HT-29 (cell line): ENCODE measurements at regions not wholly inside any gene's neighbourhood (a gene's known extent, or its start where the extent isn't known, plus 50 kb on each side); places are given as distances from the start of the nearest gene placed in this dataset.

Experiments used
- DNase-seq: peaks from one replicate; pipeline ENCODE4 v3.0.0-alpha.2; 2015; ENCODE audit warnings: low spot score

DNA sequence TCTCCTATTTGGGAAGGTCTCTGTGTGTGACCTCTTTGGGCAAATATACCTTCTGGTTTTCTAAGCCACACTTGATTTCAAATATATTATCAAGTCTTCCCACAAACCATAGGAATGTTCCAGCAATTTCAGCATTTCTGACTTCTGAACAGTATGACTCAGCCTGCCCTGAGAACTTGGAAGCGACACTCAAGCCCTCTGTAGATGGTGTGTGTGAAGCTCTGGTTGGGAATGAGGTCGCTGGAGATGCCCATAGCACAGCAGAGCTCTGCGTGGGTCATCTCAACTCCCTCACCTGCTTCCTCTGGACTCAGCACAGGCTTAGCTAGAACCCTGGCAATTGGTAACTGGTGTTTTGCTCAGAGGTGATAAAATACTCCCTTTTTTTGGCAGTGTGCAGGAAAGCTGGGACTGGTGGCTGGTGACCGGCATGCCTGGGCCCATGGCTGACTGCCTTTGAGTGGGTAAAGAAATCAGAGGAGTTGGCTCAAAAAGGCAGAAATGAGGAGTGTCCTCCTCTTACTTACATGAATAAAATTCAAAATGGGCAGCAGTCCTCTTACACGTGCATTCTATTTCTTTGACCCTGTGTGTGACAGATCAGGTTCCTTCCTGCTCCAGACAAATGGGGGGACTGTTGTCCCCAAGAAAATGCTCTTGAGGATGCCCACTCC is 87.5 kb upstream of the NRP1 start:
- no peak for DNase-seq

DNA sequence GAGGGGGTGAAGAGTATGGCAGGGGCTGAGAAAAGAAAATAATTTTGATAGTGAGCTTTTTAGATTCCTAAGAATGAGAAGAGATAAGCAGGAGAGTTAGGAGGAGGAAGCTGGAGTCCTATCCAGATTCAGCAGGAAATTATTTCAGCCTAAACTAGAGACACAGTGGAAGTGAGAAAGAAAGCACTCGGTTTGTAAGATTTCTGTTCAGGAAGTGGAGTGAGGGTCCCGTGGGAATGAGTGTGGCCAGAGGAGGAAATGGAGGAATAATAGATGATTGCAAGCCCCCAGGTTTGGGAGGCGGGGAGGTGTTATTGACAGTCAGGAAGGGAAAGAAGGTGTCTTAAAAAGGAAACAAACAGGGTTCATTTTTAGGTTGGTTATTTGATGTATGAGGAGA is 84.8 kb upstream of the NRP1 start:
- no peak for DNase-seq

DNA sequence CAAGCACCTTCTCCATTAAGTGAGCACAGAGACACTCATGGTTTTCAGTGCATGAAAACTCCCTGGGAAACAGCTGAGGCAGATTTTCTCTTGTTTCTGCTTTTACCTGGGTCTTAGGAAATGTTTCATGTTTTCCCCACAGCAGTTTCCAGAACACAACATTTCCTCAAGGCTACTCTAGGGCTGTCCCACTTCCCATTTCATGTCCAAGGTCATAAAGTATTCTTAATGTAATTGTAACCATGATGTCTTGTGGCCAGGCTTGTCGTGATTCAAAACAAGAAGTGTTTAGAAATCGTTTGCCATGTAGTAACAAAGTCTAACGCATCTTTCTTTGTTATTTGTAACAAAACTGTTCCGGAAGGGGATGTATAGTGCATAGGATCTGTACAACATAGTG is 83.8 kb upstream of the NRP1 start:
- DNase-seq = no peak

DNA sequence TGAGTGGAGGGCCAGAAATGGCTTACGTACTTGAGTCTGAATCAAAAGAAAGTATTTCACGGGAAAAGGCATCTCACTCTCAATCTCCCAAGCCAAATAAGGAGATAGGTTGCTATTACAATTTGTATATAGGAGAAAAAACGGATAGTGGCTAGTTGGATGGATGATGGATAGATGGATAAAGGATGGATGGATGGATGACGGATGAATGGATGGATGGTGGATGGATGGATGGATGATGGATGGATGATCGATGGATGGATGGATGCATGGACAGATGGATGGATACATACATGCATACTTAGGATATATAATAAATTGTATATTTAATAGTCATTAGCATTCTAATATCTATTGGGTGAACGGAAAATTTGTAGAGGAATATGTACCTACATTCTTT is 82.2 kb upstream of the NRP1 start:
- no peak for DNase-seq

DNA sequence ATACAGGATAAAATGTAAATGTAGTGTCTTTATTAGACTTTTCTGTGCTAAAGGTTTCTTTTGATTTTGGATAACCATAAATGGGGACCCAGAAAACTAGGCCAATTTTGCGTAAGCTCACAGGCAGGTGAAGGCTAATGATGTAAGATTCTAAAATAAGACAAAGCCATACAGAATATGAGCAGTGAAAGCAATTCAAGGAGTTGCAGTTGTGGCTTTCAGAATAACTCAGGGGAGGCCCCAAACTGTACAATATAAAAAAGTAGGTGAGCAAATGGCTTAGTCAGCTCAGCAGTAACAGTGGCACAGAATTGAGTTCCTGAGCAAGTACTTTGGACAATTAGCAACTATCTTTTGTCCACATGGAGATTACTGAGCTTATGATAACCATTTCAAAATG is 81.7 kb upstream of the NRP1 start:
- DNase-seq = no peak

DNA sequence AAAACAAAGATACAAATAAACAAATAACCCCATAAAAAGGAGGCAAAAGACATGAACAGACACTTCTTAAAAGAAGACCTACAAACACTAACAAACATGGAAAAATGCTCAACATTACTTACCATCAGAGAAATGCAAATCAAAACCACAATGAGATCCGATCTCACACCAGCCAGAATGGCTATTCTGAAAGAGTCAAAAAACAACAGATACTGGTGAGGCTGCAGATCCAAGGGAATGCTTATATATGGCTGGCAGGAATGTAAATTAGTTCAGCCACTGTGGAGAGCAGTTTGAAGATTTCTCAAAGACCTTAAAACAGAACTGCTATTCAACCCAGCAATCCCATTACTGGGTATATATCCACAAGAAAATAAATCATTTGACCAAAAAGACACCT is 80.4 kb upstream of the NRP1 start:
- no peak for DNase-seq

DNA sequence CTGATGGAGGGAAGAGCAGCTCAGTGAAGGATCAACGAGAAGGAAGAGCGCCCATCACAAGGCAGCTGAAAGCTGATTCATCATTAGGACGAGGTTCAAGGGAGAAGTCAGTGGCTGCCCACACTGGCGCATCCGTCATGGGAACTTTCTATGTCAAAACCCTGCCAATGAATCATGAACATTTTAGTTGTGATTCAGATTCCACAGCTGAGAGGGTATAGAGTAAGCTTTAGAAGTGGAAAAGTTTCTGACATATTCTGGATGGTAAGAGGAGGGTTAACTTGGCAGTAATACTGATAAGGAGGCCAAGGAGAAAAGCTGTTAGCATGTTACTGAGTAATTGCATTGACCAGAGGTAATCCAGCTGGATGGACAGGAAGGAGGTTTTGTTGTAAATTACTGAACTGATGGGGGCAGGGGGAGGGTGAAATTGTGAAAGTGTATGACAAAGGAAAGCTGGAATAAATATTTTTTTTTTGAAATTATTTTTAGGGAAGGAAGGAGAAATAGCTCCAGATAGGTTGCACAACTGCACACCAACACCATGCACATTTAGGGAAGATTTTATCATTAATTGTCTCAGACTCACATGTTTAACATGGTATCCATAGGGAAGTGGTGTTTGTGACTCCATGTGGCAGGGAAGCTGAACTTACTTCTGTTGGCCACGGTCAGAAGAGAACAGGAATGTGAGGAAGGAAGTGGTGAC is 78.3 kb upstream of the NRP1 start:
- no peak for DNase-seq

DNA sequence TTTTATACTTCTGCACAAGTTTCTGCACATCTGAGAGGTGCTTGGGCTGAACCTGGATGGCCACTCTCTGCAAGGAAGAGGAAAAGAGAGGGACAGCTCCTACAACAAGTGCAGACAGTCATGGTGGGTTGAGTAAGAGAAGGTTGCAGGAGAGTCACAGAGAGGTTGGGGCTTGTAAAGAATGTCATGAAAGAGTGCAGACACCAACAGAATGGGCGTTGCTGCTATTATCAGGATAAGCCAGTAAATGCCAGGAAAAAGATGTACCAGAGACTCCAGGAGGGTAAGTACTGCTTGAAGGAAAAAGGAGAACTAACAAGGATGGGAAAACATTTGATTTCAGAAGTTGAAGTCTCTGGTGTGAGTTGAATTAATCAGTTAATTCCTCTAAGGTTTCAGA is 77.8 kb upstream of the NRP1 start:
- DNase-seq = no peak

DNA sequence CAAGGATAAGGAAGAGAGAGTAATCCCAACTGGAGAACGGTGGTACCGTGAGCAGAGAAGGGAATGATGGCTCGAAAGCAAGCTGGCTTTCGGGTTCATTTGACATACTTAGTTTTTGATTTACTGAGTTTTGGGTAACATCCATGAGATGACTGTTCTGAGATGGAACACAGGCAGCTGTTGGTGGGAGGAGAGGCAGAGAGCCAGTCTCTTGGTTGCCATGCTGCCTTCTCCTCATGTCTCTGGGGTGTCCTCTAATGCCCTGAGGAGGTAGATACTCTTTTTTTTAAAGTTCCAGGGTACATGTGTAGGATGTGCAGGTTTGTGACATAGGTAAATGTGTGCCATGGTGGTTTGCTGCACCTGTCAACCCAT is 76.4 kb upstream of the NRP1 start:
- no peak for DNase-seq

DNA sequence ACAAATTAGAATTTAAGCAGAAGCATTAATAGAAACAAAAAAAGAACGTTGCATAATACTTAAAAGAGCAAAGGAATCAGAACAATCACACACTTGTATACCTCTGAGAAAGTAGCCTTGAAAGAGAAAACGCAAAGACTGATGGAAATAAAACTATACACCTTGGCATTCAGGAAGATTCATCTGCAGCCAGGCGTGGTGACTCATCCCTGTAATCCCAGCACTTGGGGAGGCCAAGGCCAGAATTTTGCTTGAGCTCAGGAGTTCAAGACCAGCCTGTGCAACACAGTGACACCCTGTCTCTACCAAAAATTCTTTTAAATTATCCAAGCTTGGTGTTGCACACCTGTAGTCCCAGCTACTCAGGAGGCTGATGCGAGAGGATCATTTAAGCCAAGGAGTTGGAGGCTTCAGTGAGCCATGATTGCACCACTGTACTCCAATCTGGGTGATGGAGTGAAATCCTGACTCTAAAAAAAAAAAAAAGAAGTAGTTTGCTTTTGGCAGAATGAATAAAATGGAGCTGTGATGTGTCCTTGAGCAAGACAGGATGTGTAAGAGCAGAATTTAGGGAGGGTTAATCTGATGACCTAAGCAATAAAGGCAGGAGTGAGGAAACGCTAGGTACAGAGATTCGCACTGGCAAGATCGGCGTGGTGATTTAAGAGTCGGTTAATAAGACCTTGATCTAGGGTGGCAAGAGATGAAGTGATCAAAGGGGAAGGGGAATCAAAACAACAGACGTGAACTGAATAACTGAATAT is 75.8 kb upstream of the NRP1 start:
- DNase-seq = no peak

DNA sequence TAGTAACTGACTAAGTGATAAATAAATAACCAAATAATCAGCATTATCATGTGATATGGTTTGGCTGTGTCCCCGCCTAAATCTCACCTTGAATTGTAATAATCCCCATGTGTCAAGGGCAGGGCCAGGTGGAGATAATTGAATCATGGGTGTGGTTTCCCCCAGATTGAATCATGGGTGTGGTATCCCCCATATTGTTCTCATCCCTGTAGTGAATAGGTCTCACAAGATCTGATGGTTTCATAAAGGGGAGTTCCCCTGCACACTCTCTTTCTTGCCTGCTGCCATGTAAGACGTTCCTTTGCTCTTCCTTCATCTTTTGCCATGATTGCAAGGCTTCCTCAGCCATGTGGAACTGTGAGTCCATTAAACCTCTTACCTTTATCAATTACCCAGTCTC is 72.1 kb upstream of the NRP1 start:
- no peak for DNase-seq

DNA sequence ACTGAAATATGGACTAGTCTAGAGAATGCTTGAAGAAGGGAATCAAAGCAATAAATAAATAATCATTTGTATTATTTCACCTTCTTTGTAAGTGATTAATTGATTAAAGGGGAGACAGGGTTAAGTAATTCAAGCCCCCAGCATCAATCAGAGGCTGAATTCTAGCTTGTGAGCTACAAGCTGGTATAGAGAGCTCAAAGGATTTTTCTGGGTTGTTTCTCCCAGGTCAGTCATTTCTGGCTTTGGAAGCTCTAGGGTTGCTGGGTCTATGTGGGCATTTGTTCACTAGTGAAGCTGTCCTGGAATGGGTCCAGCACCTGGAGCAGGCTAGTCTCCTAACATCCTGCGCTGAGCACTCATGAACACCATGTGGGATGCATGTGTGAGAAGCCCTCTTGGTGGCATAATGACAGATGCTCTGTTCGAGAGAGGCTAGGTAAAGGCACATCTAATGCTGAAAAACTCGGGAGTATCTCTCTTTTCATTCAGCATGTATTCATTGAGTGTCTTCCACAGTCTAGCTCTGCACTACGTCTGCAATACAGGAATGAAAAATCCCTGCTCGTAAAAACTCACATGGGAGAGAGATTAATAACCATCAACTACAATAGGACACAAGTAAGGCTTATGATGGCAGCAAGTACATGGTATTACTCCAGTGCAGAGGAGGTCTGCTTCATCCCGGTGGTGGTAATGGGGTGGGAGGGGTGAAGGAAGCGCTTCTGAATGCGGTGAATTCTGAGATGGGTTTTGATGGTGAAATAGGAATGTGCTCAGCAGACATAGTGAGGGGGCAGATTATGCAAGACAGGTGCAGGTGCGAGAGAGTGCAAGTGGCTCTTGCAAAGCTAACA is 68.0 kb upstream of the NRP1 start:
- DNase-seq = no peak

DNA sequence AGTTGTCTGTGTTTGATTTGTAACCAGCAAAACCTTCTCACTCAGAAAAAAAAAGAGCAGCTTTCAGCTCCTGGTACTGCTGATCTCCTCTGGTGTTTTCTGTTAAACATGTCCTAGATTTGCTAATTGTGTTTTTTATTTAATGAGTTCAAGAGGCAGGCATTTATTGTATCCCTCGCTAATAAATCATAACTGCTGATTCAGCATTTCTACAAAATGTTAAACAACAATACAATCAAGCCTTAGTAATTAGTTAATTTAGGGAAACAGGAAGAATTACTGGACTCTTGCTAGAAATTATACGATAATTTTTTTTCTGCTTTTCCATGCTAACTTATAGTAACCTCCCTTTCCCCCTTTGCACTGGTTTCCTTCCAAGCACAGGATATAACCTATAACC is 66.8 kb upstream of the NRP1 start:
- DNase-seq = no peak

DNA sequence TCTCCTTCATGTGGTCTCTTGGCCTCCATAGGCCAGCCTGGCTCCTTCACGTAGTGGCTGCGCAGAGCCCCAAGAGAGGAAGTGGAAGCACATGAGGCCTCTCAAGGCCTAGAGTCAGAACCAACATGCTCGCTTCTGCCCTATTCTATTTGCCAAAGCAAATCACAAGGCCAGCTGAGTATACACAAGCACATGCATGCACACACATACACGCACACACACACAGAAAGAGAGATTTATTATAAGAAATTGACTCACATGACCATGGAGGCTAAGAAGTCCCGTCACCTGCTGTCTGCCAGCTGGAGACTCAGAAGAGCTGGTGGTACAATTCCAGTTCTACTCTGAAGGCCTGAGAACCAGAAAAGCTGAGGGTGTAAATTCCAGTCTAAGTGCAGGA is 64.3 kb upstream of the NRP1 start:
- DNase-seq = no peak

DNA sequence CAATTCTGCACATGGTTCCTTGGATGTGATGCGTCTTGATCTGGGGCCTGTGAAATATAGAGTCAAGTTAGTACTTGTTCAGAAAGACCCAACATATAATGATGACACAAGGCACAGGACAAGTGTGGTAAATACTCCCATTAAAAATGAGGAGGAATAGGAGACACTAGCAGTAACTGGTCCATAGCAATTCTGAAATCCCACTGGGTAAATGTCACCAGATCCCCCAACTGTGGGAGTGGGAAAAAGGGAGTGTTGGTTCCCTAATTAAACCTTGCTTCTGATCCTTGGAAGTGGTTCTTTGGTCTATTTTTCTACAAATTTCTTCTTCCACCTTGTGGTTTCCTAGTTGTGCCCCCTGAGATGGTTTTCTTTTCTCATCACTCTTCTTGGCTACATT is 62.5 kb upstream of the NRP1 start:
- DNase-seq = no peak

DNA sequence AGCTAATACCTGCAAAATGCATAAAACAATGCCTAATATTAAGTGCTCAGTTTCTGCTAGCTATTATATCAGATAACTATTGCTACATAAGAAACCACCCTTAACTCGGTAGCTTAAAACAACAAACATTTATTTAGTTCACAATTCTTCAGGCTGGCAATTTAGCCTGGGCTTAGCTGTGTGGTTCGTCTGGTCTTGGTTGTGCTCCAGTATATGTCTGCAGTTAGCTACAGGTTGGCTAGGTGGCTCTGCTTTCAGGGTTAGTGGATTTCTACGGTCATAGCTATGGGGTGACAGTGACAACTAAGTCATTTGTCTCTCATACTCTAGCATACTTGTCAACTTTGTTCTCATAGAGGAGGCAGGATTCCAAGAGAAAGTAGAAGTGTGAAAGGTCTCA is 61.8 kb upstream of the NRP1 start:
- no peak for DNase-seq

DNA sequence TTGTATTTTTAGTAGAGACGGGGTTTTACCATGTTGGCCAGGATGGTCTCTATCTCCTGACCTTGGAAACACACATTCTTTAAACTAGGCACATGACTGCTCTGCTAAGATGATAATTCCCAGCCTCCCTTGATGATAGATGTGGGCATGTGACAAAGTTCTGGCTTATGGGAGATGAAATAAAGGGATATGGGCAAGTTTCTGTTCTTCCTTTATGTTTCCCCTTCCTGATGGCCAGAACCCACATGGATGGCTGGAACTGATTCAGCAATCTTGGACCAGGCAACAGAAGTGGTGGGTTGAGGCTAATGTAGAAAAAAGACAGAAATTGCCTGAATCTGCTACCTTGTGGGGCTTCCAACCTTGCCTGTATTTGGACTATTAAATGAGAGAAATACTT is 60.7 kb upstream of the NRP1 start:
- no peak for DNase-seq

DNA sequence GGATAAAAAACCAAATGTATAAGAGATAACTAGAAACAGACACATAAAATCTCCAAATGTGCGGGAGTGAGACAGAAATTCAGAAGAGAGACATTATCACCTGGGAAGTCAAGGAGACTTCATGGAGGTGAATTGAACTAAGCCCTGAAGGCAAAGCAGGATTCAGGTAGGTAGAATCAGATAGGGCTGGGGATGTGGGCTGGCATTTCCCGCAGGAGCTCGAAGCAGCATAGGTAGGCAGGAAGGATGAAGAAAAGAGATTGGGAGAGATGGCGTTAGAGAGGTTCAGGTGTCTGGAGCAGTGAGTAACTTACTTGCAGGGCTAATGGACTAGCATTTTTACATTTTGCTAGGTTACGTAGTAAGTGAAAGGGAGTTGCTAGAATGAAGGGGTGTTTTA is 58.2 kb upstream of the NRP1 start:
- no peak for DNase-seq

DNA sequence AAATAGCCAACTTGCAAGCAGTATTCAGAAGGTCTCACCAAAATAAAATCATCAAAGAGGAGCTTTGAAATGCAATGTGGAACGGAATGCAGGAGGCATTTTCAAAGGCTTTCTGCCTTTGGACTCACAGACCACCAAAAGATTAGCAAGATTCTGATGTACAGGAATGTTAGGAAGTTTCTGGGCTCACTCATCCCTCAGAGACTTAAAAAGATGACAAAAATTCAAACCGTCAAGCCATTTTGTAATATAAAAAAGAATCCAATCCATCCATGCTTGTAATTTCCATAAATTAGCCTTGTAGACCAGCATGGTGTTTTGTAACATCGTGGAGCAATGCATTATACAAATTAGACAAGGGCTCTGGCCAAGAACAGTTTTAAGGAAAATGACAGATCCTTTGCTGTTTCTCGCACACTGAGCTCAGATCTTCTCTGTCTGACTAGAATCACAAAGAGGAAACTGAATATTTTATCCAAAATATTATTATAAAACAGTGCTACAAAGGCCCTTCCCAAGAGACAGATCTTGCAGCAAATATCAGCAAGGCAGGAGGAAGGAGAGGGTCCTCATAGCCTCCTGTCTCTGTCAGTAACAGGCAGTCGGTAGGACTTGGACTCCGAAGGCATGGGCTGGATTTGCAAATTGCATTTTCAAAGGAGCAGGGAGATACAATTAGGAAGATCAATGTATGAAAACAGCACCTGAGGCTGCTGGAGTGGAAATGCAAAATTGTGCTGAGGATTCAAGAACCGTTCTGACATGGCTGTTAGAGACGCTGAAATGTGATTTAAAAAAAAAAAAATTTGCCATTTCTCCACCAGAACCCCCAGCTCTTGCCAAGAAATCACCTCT is 57.4 kb upstream of the NRP1 start:
- no peak for DNase-seq

DNA sequence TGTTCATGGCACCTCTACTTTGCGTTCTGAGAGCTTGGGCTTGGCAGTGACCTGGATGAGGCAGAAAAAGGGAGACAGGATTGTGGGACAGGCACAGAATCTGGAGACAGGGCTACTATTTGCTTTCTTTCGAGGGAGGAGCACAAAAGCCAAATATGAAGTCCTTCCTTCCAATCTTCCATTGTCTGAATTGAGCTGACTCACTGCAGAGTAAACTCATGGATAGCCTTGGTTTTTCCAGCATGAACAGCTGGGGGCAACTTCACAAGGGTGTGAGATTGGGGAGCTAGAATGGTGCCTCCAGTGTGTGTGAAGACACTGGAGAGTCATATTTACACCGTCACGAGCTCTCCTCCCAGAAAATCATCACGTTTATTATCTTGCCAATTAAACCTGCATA is 55.6 kb upstream of the NRP1 start:
- DNase-seq = no peak

DNA sequence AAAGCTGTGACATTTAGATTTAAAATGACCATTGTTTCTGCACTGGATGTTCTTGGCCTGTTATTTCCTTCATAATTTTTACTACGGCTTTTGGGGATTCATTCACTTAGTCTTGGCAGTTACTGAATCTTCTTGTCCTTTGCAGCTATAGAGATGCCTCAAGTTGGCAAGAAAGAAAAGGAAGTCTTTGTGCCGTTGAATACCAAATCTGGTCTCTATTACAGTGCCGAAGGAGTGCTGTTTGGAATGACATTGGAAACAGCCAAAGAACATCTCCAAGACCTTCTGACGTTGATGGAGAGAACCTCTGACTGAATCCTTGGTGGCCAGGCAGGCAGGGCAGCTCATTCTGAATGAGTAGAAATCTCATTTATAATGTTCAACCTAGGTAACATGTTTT is 54.3 kb upstream of the NRP1 start:
- no peak for DNase-seq
